ENCODE measurements at regions not wholly inside any gene's neighbourhood (a gene's known extent, or its start where the extent isn't known, plus 50 kb on each side); places are given as distances from the start of the nearest gene placed in this dataset.

DNA sequence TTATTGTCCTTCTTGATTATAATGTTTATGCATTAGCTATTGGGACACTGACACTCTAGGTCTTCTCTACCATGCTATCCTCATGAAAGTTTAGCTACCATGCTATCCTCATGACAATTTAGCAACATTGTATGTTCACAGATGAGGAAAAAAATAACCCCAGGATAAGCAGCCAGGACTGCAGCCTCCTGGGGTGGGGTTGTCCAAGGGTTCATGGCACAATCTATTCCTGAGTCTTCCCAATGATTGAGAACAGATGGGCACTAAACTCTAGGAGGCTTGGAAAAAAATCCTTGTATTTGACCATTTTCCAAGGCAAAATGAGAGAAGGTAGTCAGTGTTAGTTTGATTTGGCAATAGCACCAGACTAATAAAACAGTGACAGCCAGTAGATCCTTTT is 619.8 kb upstream of the LCORL start:
- intact Hi-C loops (cut with DNase I), result no loop called here
- Histone ChIP-seq H3K27ac (no peak overlapping the region), H3K4me1 (no peaks in the 10 kb centered on the region), H3K27me3 (no peaks in the 10 kb centered on the region), H3K4me3 (no peak overlapping the region), H3K36me3 (replicated peaks in 1 of 2; ENCODE audit: insufficient read depth in 1 of 2, low read depth in 2 of 2) (no peaks in the 10 kb centered on the region), H3K9me3 (no peaks in the 10 kb centered on the region)
- no peak for DNase-seq
- no peak for ATAC-seq
- TF ChIP-seq, protein P1, sequence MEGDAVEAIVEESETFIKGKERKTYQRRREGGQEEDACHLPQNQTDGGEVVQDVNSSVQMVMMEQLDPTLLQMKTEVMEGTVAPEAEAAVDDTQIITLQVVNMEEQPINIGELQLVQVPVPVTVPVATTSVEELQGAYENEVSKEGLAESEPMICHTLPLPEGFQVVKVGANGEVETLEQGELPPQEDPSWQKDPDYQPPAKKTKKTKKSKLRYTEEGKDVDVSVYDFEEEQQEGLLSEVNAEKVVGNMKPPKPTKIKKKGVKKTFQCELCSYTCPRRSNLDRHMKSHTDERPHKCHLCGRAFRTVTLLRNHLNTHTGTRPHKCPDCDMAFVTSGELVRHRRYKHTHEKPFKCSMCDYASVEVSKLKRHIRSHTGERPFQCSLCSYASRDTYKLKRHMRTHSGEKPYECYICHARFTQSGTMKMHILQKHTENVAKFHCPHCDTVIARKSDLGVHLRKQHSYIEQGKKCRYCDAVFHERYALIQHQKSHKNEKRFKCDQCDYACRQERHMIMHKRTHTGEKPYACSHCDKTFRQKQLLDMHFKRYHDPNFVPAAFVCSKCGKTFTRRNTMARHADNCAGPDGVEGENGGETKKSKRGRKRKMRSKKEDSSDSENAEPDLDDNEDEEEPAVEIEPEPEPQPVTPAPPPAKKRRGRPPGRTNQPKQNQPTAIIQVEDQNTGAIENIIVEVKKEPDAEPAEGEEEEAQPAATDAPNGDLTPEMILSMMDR (IDR thresholded peaks at IDR 0.05), result no peak
- TF ChIP-seq POLR2A (IDR thresholded peaks at IDR 0.05), result no peak

DNA sequence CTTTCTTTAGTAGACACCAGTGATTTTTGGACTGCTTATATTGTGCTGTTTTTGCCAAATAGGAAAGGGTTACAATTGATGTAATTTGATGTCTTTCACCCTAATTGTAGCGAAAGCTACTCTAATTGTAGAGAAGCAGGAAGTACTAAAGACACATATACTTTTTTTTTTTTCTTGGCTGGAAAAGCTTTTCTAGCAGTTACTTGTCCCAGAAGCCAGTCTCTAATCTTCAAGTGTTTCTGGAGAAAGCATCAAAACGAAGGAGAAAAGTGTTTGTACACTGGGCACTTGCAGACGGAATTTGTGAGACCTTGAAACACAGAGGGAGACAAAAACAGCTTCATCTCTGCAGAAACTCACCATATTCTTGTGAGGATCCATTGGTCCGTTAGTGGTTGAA is 616.5 kb upstream of the LCORL start:
- Histone ChIP-seq H3K27ac (no peak overlapping the region), H3K4me1 (no peaks in the 10 kb centered on the region), H3K27me3 (no peaks in the 10 kb centered on the region), H3K4me3 (no peak overlapping the region), H3K36me3 (replicated peaks in 1 of 2; ENCODE audit: insufficient read depth in 1 of 2, low read depth in 2 of 2) (no peaks in the 10 kb centered on the region), H3K9me3 (no peaks in the 10 kb centered on the region)
- intact Hi-C loops (cut with DNase I), result no loop called here
- TF ChIP-seq POLR2A (IDR thresholded peaks at IDR 0.05), result no peak
- TF ChIP-seq, protein P1 (IDR thresholded peaks at IDR 0.05), result no peak
- no peak for ATAC-seq
- 43 to 45% methylated on average over 4 of the region's 4 CpGs for WGBS, 2 donors
- no peak for DNase-seq

DNA sequence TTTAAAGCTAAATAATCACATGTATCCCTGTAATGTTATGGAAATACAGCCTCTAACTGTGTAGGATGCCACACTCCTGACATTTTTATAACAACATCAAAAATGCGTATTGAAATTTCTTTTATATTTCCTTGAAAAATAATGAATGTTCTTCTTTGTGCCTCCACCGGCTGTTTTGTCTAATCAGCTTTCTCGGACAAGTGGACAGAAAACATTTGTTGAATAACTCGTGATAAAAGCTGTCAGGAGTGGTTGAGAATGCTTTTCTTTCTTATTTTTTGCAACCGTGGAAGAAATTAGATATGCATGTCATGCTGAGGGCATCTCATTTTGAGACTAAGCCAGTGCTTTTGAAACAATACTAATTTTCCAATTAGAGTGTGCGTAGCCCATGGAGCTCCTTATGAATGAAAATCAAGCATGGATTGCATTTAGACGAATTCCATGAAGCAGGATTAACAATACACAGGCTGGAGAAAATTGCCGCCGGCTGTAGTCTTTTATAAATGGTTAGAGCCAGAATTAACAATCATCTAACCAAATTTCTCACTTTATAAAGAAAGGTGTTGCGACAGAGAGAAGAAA is 614.5 kb upstream of the LCORL start:
- ATAC-seq, result no peak
- 52% methylated on average over 10 of the region's 10 CpGs for WGBS, 2 donors
- Histone ChIP-seq H3K27me3 (no peaks in the 10 kb centered on the region), H3K9me3 (no peaks in the 10 kb centered on the region), H3K36me3 (replicated peaks in 1 of 2; ENCODE audit: insufficient read depth in 1 of 2, low read depth in 2 of 2) (no peaks in the 10 kb centered on the region), H3K4me1 (no peaks in the 10 kb centered on the region), H3K4me3 (no peak overlapping the region), H3K27ac (no peak overlapping the region)
- intact Hi-C loops (cut with DNase I), result no loop called here
- DNase-seq, result no peak
- TF ChIP-seq POLR2A (IDR thresholded peaks at IDR 0.05), result no peak
- TF ChIP-seq, protein P1 (IDR thresholded peaks at IDR 0.05), result no peak

DNA sequence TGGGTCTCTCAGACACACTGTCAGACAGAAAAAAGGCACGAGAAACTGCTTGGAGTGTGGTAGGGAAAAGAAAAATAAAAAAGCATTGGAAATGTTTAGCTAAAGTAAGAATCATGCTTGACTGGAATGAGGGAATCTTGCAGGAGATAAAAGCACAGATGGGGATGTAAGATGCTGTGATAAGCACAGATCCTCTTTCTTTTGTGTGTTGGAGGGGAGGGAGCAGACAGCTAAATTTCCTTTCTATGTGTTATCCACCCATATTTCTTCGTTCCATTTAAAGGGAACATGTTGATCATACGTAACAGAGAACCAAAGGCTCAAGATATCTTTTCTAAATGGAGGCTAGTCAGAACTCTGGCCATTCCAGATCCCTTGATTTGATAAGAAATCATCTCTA is 614.0 kb upstream of the LCORL start:
- ATAC-seq (no peak), DNase-seq (no peak)
- WGBS, 2 donors, result 49 to 59% methylated on average over 3 of the region's 3 CpGs

DNA sequence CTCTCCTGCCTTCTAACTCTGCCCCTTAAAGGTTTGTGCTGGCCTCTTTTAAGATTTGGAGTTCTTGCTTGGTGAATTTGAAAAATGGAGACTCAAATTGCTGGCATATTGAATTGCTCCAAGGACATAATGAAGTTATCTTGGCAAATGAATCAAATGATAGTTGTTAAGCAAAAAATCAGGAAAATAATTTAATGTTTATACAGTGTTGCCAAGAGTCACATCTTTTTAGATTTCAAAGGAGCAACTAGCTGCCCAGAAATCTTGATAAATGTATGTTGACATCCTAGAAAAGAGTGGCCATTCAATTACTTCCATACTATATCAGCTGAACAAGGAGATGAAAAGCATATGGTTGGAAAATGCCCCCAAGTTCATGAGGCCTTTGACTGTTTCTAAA is 610.0 kb upstream of the LCORL start:
- TF ChIP-seq POLR2A (IDR thresholded peaks at IDR 0.05), result no peak
- TF ChIP-seq, protein P1 (IDR thresholded peaks at IDR 0.05), result no peak

More for the DNA sequence above, 614.0 kb upstream of the LCORL start:
- intact Hi-C loops (cut with DNase I), result no loop called here
- no peaks in the 10 kb centered on the region for H3K27me3 ChIP-seq
- no peaks in the 10 kb centered on the region for H3K4me1 ChIP-seq
- TF ChIP-seq, protein P1 (IDR thresholded peaks at IDR 0.05), result no peak
- no peak for TF ChIP-seq POLR2A (IDR thresholded peaks at IDR 0.05)
- H3K9me3 ChIP-seq, result no peaks in the 10 kb centered on the region
- no peak overlapping the region for H3K4me3 ChIP-seq
- no peak overlapping the region for H3K27ac ChIP-seq
- H3K36me3 ChIP-seq (replicated peaks in 1 of 2; ENCODE audit: insufficient read depth in 1 of 2, low read depth in 2 of 2), result no peaks in the 10 kb centered on the region

More for the DNA sequence above, 610.0 kb upstream of the LCORL start:
- no peak overlapping the region for H3K4me3 ChIP-seq
- intact Hi-C loops (cut with DNase I), result no loop called here
- H3K4me1 ChIP-seq, result no peaks in the 10 kb centered on the region
- H3K27me3 ChIP-seq, result no peaks in the 10 kb centered on the region
- no peak overlapping the region for H3K27ac ChIP-seq
- no peaks in the 10 kb centered on the region for H3K36me3 ChIP-seq (replicated peaks in 1 of 2; ENCODE audit: insufficient read depth in 1 of 2, low read depth in 2 of 2)
- no peaks in the 10 kb centered on the region for H3K9me3 ChIP-seq
- ATAC-seq (no peak), DNase-seq (no peak)
